Right atrium auricular region (tissue), 2 donors: ENCODE measurements at regions not wholly inside any gene's neighbourhood (a gene's known extent, or its start where the extent isn't known, plus 50 kb on each side); places are given as distances from the start of the nearest gene placed in this dataset.
"Not testable (repeated sequence)": the region's sequence is repeated elsewhere in the genome, so short reads cannot be mapped to it uniquely, and the experiment has no call there.

Experiments
- DNase-seq: peaks from one replicate; pipeline ENCODE4 v3.0.0-alpha.2; 2019; ENCODE audit warnings: low spot score
- H3K27ac ChIP-seq, 2 donors: fragments of 200-600 bp; sonication (generic); 1 replicate in 1 of 2; 2 replicates in 1 of 2; pipeline ENCODE4 v1.5.1; 2016 to 2019
- H3K27me3 ChIP-seq, 2 donors: fragments of 200-600 bp; sonication (generic); one replicate each; pipeline versions ENCODE4 v1.5.1 to v1.6.0; 2017 to 2019
- H3K36me3 ChIP-seq: fragments of 200-600 bp; sonication (generic); one replicate; pipeline ENCODE4 v1.5.1; 2016
- H3K4me1 ChIP-seq, 2 donors: fragments of 200-600 bp; sonication (generic); one replicate each; pipeline versions ENCODE4 v1.5.1 to v1.6.0; 2017 to 2019
- H3K4me3 ChIP-seq, 2 donors: fragments of 200-600 bp; sonication (generic); 1 replicate in 1 of 2; 2 replicates in 1 of 2; pipeline ENCODE4 v1.5.1; 2017 to 2019; ENCODE audit warnings: mild to moderate bottlenecking in 1 of 2, moderate library complexity in 1 of 2
- H3K9me3 ChIP-seq, 2 donors: fragments of 200-600 bp; sonication (generic); one replicate each; pipeline ENCODE4 v1.5.1; 2019
- CTCF ChIP-seq, 2 donors: fragments of 200-600 bp; sonication (generic); IDR thresholded peaks; one replicate each; pipeline ENCODE4 v1.5.1; 2019; ENCODE audit warnings: antibody characterized with exemption in 2 of 2

- Histone ChIP-seq H3K27me3 (no peaks in the 10 kb centered on the region), H3K27ac (no peak overlapping the region), H3K4me3 (no peak overlapping the region)
These were observed 604.0 kb downstream of the PYDC2 start for GRCh38 chr3:192064959-192065358.

DNA sequence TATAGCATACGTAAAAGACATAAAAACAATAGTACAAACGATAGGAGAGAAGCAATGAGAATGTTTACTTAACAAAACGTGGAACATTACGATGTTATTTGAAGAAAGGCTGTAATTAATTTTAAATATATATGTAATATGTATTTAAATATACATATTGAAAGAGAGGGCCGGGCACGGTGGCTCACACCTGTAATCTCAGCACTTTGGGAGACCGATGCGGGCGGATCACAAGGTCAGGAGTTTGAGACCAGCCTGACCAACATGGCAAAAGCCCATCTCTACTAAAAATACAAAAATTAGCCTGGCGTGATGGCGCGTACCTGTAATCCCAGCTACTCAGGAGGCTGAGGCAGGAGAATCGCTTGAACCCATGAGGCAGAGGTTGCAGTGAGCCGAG is 605.3 kb downstream of the PYDC2 start:
- H3K4me3 ChIP-seq, H3K27ac ChIP-seq, H3K4me1 ChIP-seq, H3K9me3 ChIP-seq, H3K36me3 ChIP-seq, H3K27me3 ChIP-seq, DNase-seq: not testable (repeated sequence)

More at GRCh38 chr3:192064959-192065358, 604.0 kb downstream of the PYDC2 start:
- TF ChIP-seq CTCF (IDR thresholded peaks at IDR 0.05): no peak
- Histone ChIP-seq H3K4me1 (no peaks in the 10 kb centered on the region), H3K9me3 (no peaks in the 10 kb centered on the region), H3K36me3 (no peaks in the 10 kb centered on the region)
- DNase-seq: no peak

DNA sequence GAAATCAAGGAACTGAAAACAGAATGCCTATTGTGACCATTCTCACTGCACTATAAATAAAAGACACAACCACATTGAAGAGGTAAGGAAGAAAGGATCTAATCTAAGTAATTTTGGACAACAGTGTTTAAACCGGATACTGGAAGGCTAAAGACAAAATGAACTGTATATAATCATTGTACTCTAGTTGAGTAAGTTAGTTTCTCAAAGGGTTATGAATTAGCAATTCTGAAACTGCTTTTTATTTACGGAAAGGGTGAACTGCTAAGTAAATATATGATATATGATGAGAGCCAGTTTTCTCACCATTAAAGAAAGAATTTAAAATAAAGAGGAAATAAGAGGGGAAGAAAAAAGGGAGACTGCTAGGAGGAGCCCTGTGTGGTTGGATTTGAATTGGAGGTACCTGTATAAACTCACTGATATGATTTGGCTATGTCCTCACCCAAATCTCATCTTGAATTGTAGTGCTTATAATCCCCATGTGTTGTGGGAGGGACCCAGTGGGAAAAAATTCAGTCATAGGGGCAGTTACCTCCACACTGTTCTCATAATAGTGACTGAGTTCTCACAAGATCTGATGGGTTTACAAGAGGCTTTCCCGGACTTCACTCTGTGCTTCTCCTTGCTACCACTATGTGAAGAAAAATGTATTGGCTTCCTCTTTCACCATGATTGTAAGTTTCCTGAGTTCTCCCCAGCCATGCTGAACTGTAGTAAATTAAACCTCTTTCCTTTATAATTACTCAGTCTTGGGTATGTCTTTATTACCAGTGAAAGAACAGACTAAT is 607.7 kb downstream of the PYDC2 start:
- no peak for TF ChIP-seq CTCF (IDR thresholded peaks at IDR 0.05)
- Histone ChIP-seq H3K27me3 (no peaks in the 10 kb centered on the region), H3K9me3 (no peaks in the 10 kb centered on the region), H3K27ac (no peak overlapping the region), H3K4me3 (no peak overlapping the region), H3K4me1 (no peaks in the 10 kb centered on the region), H3K36me3 (no peaks in the 10 kb centered on the region)
- DNase-seq: no peak

GRCh38 chr3:192077795-192078497 is 617.0 kb downstream of the PYDC2 start:
- TF ChIP-seq CTCF (IDR thresholded peaks at IDR 0.05): no peak
- no peak overlapping the region for H3K27ac ChIP-seq
- peaks cover 0 to 4% of the 10 kb centered on the region in 2 donors for H3K4me1 ChIP-seq
- H3K27me3 ChIP-seq: no peaks in the 10 kb centered on the region
- DNase-seq: no peak
- no peaks in the 10 kb centered on the region for H3K9me3 ChIP-seq
- H3K4me3 ChIP-seq: no peak overlapping the region
- no peaks in the 10 kb centered on the region for H3K36me3 ChIP-seq

DNA sequence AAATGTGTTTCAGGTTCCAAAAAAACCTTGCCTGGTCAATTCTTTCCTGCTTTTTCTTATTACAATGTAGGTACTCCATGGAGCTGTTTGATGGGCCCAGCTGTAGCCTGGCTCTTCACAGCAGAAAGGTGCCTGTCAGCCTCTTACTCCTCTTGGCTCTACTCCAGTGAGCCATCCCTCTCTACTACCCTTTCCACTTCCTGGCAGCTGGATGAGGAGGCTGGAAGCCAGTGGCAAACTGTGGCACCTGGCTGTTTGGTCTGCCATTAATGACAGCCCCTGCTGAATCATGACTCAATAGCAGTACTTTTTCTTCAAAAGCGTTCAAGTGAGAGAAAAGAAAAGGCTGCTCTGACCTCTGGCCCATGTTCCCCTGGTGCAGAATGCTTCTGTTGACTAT is 618.1 kb downstream of the PYDC2 start:
- no peak for TF ChIP-seq CTCF (IDR thresholded peaks at IDR 0.05)
- DNase-seq: no peak
- peaks cover 0 to 4% of the 10 kb centered on the region in 2 donors for H3K4me1 ChIP-seq
- H3K9me3 ChIP-seq: no peaks in the 10 kb centered on the region
- no peak overlapping the region for H3K27ac ChIP-seq
- no peaks in the 10 kb centered on the region for H3K27me3 ChIP-seq
- H3K4me3 ChIP-seq: no peak overlapping the region
- no peaks in the 10 kb centered on the region for H3K36me3 ChIP-seq

DNA sequence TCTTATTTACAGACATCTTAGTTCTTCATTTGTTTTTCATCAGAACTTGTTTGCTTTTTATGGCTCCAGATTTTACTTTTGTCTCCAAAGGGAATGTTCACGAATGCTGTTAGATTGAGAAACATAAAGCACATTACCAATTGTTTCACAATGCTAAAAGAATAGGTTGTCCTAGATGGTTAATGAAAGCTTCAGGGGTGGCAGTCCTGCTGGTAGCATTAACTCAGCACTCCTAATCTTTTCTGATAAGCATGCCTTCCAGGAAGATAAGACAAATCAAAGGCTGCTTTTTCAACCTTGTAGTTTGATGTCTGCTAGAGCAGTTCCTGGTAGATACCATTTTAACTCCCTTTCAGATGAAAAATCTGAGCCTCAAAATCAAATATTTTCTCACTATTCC is 619.4 kb downstream of the PYDC2 start:
- Histone ChIP-seq H3K27ac (no peak overlapping the region), H3K4me1 (peaks cover 0 to 4% of the 10 kb centered on the region in 2 donors), H3K4me3 (no peak overlapping the region), H3K36me3 (no peaks in the 10 kb centered on the region), H3K27me3 (no peaks in the 10 kb centered on the region), H3K9me3 (no peaks in the 10 kb centered on the region)
- no peak for TF ChIP-seq CTCF (IDR thresholded peaks at IDR 0.05)
- no peak for DNase-seq
